ENCODE measurements at regions not wholly inside any gene's neighbourhood (a gene's known extent, or its start where the extent isn't known, plus 50 kb on each side); places are given as distances from the start of the nearest gene placed in this dataset.

DNA sequence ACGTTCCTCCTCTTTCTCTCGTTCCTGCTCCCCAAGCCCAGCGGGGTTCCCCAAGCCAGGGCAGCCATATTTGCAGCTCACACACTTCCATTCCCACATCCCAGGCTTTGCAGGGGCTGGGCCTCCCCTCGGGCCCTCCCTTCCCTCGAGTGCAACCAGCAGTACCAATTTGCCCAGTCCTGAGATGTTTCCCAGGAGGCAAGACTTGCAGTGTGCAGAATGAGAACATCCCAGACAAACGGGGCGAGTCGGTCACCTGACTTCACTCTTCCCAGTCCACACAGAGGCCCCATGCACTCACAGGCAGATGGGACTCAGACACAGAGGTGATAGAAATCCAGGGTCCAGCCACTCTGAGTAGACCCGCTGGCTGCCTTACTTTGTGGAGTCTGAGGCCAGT, 56.2 kb upstream of the SLC6A6 start:
- TF ChIP-seq ZNF274 (IDR thresholded peaks at IDR 0.05; ENCODE audit: low read depth, low read length): no peak
- no peak for TF ChIP-seq SUZ12 (IDR thresholded peaks at IDR 0.05; ENCODE audit: extremely low read depth, insufficient read depth, insufficient read length)
